Activated gamma-delta T cell treated with Interleukin-2 at 50 U/mL for 16 hours (primary cell): ENCODE measurements at regions not wholly inside any gene's neighbourhood (a gene's known extent, or its start where the extent isn't known, plus 50 kb on each side); places are given as distances from the start of the nearest gene placed in this dataset.
"Not testable (repeated sequence)": the region's sequence is repeated elsewhere in the genome, so short reads cannot be mapped to it uniquely, and the experiment has no call there.

ENCODE experiments used
- DNase-seq: peaks from one replicate; pipeline ENCODE4 v3.0.0-alpha.2; 2020

DNA sequence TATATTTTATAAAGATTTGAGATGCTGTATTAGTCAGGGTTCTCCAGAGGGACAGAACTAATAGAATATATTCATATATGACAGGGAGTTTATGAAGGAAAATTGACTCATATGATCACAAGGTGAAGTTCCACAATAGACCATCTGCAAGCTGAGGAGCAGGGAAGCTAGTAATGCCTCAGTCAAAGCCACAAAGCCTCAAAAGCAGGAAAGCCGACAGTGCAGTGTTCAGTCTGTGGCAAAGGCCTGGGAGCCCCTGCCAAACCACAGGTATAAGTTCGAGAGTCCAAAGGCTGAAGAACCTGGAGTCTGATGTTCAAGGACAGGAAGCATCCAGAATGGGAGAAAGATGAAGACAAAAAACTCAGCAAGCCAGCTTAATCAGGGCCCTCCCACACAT lies 382.2 kb downstream of the LRRC70 start:
- no peak for DNase-seq

DNA sequence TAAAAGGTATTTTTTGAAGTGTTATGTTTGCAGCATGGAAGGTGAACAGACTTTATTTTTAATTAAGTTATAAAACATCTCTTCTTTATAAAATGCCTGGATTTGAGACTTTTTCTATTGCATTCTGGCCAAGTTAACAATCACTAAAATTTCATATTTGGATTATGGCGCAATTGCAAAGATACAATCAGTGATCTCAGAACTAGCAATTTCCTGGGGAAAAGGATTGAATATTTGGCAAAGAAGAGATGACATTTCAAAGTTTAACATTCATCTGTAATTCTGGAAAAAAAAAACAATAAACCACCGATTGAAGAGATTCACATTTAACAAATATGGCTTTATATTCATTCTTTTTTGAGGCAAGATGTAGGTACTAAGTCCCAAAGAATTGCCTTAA lies 378.0 kb downstream of the LRRC70 start:
- DNase-seq: no peak

DNA sequence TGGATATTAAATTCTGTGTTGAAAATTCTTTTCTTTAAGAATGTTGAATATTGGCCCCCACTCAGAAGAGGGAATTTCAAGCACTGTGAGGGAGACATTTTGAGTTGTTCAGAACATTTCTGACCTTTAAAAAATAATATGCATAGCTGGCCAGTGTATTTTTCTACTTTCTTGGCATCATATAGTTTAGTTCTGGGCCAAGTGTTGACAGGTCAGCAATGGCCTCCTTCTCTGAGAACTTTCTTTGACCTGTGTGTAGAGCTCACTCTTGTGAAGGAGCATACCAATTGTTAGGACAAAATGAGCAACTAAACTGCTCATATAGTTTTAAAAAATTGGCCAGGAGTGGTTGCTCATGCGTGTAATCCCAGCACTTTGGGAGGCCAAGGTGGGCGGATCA lies 376.0 kb downstream of the LRRC70 start:
- no peak for DNase-seq

DNA sequence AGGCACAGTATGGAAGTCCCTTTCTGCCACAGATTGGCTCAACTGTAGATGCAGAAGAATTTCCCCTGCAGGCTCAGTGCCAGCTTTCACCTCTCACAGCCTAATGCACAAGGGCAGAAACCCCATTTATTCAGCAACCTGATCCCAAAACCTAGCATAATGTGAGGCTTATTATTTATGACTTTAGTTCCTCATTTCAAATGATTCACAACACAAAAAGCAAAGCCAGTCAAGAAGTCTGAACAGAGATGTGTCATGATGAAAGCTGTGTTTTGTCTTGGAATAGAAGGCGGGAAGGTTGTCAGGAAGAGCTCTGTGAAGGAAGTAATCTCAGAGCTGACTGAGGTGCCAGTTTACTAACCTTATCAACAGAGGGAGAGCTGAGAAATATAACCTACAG lies 369.7 kb downstream of the LRRC70 start:
- no peak for DNase-seq

DNA sequence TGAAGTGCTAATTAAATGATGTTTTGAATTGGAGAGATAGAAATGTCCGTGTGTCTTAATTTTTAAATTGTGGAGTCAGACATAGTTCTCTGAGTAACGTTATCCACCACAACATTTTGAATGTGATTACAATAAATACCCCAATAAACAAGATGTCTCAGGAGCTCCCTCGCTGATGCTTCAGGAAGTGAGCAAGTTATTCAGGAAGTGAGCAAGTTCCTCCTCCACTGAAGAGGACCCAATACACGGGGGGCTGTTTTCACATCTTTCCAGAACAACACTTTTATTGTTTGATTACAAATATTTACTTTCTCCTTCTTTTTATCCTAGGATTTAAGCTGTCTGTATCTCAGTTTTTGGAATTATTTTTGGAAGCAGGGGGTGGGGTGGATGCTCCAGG lies 363.8 kb downstream of the LRRC70 start:
- no peak for DNase-seq

DNA sequence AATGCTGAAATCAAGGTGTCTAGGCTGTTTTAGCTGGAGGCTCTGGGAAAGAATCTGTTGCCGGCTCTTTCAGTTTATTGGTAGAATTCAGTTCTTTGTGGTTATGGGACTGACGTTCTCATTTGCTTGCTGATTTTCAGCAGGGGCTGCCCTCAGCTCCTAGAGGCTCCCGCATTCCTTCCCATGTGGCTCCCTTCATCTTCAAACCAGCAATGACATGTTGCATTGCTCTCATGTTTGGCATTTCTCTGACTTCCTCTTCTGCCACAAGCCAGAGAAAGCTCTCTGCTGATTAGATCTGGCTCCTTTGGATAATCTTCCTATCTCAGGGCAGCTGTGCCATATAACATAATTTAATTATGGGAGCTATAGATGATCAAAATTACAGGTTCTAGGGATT lies 360.3 kb downstream of the LRRC70 start:
- no peak for DNase-seq

DNA sequence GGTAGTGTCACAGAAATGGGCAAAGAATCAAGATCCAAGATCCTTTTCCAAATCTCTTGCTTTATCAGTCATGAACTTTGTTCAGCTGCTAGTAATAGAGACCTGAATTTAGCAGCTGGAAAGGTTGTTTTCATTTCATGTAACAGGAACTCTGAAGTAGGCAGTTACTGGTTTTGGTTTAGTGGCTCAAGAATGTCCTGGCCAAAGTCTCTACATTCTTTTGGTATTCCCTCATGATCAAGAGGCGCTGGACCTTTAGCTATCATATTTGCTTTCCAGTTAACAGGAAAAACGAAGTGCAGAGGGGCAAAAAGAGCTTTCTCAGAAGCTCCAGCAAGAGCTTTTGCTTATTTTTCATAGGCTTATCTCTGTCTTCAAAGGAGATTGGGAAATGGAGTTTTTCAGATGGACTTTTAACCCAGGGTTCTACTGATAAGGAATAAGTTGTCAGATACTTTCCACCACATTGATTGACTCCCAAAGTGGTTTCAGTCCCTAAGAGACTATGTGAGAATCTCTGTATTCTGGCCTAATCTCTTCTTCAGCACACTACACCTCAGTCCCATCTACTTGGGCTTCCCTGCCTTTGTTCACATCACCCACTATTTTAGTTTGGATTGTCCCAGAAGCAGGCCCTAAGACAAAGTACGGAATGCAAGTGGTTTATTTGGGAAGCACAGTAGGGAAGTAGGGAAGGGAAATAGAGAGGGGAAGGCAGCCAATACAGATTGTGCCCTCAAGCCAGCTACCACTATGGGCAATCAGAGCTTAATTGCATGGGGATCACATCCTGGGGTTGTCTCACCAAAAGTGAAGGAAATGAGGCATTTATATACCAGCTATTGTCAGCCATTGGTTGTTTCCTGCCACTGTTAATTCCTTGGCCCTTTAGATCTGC lies 359.3 kb downstream of the LRRC70 start:
- DNase-seq: no peak

DNA sequence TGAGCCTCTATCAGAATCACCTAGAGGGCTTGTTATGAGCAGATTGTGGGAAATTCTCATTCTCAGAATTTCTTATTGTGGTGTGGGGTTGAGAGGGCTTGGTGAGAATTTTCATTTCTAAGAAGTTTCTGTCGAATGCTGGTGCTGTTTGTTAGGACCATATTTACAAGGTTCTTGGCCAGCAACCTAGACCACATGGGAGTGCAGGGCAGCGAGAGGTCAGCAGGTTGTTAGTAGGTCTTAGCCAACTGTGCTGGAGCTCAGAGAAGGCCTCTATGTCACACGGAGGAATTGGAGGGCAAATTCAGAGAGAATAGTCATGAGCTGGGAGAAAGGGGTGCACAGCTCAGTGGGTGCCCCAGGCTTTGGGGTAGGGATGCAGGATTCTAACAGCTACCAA lies 357.0 kb downstream of the LRRC70 start:
- no peak for DNase-seq

DNA sequence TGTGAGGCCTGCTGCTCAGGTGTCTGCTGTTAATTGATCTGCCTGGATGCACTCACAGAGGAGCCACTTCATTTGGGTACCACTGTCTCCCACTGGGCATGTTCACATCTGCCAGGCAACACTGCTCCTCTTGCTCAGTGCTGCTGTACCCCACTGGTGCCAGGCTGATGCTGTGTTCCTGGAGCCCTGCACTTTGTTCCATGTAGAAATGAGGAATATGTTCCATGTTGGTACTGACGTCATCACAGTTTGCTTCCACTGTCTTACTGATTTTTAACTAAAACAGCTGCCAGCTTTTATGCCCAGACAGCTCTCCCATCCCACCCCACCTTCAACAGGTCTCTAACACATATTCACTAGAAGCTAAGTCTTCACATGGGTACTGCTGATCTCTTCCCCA lies 355.7 kb downstream of the LRRC70 start:
- DNase-seq: no peak

DNA sequence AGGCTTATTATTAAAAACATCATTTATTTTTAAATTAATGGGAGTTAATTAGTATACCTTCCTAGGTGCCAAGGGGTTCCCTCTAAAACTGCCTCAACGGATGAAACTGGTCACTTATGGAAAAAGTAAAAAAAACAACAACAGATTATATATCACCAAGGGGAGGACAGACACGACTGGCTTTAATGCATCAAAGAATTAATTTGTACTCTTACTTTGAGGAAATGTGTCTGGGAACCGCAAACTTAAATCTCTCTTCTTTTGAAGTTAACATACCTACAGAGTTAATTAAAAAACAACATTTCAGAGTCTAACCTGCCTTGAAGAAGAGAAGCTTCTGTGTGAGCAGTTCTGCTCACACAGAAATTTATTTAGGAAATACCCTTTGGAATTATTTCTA lies 354.6 kb downstream of the LRRC70 start:
- DNase-seq: no peak

DNA sequence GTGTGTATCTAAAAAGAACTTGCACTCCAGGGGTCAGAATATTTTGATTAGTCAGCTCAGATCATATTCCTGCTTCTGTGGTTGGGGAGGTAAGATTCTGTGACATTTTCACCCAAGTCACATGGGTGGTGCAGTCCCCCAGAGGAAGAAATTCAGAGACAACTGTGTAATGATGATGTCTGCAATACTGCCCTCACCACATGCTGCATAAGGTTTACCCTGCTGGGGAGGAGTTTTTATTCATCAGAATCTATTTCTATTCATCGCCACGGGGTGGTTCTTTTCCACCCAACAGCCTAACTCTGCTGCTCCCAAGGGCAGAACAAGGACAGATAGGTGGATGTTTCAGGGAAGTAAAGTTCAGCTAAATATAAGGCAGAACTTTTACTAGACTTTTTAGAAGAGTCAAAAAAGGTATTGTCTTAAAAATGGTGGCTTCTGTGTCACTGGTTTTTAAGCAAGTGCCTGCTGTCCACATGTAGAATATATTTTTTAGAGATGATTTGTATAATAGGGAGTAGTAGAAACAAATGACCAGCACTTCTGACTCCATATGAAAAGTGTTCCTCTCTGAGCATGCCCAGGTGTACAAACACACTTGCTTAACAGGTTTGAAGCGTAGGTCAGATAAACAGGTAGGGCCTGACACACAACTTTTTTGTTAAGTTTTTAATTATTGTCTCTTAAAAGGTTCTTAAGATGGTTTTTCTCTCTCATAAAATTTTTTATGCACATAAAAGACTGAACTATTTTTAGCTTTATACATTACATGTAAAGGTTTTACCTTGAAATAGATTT lies 352.7 kb downstream of the LRRC70 start:
- no peak for DNase-seq

DNA sequence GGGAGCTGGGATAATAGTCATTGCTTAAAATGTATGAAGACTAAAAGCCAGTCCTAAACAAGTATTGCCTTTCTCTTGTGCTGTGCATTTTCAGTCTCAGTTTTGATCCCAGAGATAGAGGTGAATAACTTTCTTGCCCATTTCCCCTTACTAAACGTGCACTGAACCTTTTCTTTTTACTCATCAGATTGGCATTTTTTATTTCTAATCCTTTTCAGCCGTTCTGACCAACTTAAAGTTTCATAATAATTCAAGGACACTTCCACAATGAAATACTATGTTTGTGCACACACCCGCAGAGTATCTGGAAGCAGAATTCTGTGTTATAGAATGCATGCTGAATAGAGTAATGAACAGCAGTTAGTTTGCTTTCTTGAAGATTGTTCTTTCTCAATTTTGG lies 343.6 kb downstream of the LRRC70 start:
- no peak for DNase-seq

DNA sequence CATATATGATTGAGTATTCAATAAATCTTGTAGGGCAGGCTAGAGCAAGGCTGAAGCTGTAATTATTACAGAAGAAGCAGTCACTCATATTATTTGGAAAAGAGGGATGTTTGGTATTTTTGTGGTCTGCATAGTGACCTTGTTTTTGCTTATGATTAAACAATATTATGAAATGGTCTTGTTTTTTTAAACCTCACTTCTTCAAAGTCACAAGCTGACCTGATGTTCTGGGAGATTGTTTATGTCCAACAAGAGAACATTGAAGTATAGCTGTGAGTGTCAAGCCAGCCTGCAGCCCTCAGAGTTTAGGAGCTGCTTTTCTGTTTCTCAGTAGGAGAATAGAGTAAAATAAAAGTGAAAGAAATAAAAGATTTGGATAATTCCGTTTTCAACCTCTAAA lies 342.2 kb downstream of the LRRC70 start:
- no peak for DNase-seq

DNA sequence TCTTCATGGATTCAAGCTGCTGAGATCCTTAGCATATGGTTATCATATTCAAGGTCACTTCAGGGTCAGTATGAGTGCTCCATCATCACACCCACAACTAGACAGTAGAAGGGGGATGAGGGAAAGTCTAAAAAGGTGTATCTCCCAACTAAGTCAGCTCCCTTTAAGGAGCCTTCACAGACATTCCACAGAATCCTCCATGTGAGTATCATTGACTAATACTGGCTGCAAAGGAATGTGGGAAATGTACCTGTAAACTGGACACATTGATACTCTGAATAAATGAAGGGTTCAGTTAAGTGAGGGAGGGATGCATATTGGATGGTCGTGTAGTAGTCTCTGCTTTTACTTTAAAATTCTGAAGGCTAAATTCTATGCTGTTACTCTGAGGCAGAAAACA lies 330.7 kb downstream of the LRRC70 start:
- DNase-seq: no peak

DNA sequence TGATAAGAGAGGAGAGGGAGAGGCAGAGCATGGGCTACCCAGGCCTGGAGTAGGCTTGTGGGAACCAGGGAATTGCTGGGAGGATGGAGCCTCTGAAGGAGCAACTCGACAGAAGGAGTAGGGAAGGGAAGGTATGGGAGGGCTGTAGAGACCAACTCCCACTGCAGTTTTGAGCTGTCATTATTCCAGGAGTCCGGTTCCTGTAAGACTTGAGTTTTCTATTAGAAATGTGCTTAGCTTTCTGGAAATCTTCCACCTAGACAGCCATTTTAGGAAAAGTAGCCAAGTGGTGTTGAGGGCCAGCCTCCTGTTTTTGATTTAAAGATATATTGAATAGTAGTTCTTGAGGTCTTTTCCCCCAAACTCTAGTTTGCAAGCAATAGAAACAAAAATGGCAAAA lies 323.5 kb downstream of the LRRC70 start:
- DNase-seq: no peak

DNA sequence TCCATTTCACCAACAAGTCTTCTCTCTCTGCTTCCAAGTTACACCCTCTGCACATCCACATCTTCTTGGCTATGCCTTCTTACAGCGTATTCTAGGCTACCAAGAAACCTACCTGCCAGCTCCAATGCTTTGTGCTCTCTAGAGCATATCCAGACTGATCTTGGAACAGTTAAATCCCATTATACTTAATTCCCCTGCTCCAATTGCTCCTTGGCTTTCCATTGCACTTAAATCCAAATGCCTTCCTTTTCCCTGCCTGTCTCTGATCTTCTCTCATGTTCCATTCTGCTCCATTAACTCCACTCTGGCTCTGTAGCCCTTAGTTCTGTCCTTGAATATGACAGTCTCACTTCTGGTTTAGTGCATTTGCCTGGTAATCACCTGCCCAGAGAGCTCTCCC lies 322.4 kb downstream of the LRRC70 start:
- no peak for DNase-seq

DNA sequence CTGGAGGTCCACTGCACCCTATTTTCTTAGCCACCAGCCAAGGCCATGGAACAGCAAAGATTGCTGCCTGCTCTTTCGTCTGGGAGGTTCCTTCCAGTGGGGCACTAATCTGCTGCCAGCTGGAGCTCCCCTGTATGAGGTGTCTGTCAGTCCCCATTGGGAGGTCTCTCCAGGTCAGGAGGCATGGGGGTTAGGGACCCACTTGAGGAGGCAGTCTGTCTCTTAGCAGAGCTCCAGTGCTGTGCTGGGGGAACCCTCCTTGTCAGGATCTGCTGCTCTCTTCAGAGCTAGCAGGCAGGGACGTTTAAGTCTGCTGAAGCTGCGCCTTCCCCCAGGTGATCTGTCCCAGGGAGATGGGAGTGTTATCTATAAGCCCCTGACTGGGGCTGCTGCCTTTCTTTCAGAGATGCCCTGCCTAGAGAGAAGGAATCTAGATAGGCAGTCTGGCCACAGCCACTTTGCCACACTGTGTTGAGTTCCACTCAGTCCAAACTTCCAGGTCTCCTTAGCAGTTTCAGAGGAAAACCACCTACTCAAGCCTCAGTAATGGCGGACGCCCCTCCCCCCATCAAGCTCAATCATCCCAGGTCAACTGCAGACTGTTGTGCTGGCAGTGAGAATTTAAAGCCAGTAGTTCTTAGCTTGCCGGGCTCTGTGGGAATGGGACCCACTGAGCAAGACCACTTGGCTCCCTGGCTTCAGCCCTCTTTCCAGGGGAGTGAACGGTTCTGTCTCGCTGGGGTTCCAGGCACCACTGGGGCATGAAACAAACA lies 317.7 kb downstream of the LRRC70 start:
- no peak for DNase-seq

DNA sequence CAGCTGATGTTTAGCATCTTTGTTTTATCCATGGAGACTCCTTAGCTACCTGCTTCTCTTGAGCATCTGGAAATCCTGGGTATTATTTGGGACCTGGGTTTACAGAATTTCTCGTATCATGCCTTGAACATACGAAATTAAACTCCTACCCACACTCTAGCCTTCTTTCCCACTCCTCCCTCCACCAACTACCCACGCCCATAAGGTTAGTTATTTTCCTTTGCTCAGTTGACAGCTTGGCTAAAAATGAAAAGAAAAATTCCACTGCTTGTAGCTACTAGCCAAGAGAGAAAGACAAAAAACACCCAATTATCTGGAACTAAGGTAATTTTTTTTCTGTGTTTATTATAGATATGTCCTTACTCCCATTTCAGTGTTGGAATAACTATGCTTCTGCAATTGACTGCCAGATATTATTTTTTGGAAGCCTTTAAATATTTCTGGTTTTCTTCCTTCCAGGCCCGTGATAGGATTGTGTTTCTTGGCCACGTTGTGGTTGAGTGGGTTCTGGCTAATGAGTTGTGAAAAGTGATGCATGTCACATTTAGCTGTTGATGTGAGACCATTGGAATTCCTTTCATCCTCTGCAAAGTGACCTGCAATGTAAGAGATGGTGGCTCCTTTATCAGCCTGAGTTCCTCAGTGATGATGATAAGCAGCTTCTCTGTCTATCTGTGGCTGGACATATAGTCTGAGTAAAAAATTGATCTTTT lies 308.1 kb downstream of the LRRC70 start:
- DNase-seq: no peak

DNA sequence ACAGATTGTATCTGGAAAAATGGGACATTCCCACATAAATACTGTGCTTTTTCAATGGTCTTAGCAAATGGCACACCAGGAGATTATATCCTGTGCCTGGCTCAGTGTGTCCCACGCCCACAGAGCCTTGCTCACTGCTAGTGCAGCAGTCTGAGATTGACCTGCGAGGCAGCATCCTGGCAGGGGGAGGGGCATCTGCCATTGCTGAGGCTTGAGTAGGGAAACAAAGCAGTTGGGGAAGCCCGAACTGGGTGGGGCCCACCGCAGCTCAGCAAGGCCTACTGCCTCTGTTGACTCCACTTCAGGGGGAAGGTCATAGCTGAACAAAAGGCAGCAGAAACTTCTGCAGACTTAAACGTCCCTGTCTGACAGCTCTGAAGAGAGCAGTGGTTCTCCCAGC lies 258.7 kb downstream of the LRRC70 start:
- DNase-seq: not testable (repeated sequence)

DNA sequence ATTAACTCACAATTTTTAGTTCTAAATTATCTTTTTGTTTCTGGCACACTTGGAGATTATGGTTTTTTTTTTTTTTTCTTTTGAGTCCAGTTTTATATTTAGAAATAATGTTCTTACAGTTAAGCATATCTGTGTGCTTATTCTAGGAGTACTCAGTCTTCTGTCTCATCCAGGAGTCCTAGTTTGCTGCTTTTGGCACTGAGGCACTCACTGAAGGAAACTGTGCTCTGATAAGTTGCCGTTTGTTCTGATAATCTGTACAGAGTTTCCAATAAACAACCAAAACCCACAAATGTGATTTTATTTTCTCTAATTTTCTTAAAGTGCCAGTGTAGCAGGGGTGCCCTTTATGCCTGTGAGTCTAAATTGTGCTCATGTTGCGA lies 251.0 kb downstream of the LRRC70 start:
- DNase-seq: no peak

DNA sequence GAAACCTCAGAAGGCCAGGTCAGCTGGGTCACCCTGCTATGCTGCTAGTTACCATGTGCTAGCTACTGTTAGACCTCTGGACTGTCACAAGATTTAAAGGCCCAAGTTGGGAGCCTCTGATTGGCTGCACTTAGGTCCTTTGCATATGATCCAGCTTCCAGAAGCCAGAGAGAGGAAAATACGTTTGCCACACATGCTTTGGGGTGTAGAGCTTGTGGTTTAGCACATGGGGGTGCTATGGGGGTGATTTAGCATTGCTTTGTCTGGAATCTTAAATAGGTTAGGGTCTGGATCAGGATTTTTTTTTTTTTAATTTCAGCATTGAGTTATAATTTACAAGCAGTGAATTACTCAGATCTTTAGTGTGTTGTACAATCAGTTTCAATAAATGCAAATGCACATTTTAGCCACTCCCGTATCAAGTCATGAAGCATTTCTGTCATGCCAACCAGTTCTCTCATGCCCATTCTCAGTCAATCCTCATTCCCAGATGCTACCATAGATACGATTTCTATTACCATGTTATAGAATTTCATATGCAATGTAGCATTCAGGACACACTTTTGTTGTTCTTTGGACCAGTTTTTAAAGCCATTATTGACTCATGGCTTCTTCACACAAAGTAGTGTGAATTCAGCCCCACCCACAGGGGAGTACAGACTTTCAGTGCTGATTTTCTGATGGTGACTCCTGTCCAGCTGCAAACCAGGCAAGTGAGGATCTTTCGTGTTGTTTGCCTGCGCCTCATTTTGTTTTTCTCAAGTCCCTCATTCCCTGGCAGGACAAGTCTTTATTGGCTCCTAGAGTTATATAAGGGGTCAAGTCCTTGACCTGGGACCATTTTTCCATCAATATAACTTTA lies 250.4 kb downstream of the LRRC70 start:
- DNase-seq: no peak
